NCI-H2081 treated with DMSO at 0.1 percent for 48 hours (cell line): ENCODE measurements at regions not wholly inside any gene's neighbourhood (a gene's known extent, or its start where the extent isn't known, plus 50 kb on each side); places are given as distances from the start of the nearest gene placed in this dataset.

Experiments used
- DNase-seq: peaks from one replicate; lab custom pipeline; 2025; lab: John Stamatoyannopoulos, UW

- DNase-seq = no peak
Observed at GRCh38 chr3:127458696-127459604, 131.6 kb downstream of the TPRA1 start.

- DNase-seq = no peak
Observed at GRCh38 chr3:127457546-127458145, 132.9 kb downstream of the TPRA1 start.

- no peak for DNase-seq
Observed at GRCh38 chr3:127457094-127457475, 133.4 kb downstream of the TPRA1 start.

- no peak for DNase-seq
Observed at GRCh38 chr3:127456471-127457093, 134.0 kb downstream of the TPRA1 start.

GRCh38 chr3:127455541-127456450 is 134.7 kb downstream of the TPRA1 start:
- peak; percentile 60 for DNase-seq

- no peak for DNase-seq
Observed at GRCh38 chr3:127454968-127455367, 135.6 kb downstream of the TPRA1 start.

- DNase-seq = no peak
Observed at GRCh38 chr3:127454051-127454450, 136.5 kb downstream of the TPRA1 start.

GRCh38 chr3:127452321-127452821 is 138.2 kb downstream of the TPRA1 start:
- no peak for DNase-seq

- no peak for DNase-seq
Observed at GRCh38 chr3:127451321-127451720, 139.2 kb downstream of the TPRA1 start.

GRCh38 chr3:127450331-127450730 is 140.2 kb downstream of the TPRA1 start:
- DNase-seq = no peak

GRCh38 chr3:127449486-127450212 is 140.9 kb downstream of the TPRA1 start:
- no peak for DNase-seq

GRCh38 chr3:127448671-127449070 is 141.9 kb downstream of the TPRA1 start:
- DNase-seq = no peak

GRCh38 chr3:127448161-127448561 is 142.4 kb downstream of the TPRA1 start:
- DNase-seq = no peak

GRCh38 chr3:127446756-127447155 is 143.8 kb downstream of the TPRA1 start:
- DNase-seq = no peak

- DNase-seq = no peak
Observed at GRCh38 chr3:127445581-127446343, 144.8 kb downstream of the TPRA1 start.

GRCh38 chr3:127444761-127445160 is 145.8 kb downstream of the TPRA1 start:
- DNase-seq = no peak

GRCh38 chr3:127443581-127444375 is 146.8 kb downstream of the TPRA1 start:
- no peak for DNase-seq

- no peak for DNase-seq
Observed at GRCh38 chr3:127442506-127442905, 148.0 kb downstream of the TPRA1 start.

- no peak for DNase-seq
Observed at GRCh38 chr3:127441764-127442163, 148.8 kb downstream of the TPRA1 start.
